Embryonic facial prominence (tissue), 1 donor: ENCODE measurements at regions not wholly inside any gene's neighbourhood (a gene's known extent, or its start where the extent isn't known, plus 50 kb on each side); places are given as distances from the start of the nearest gene placed in this dataset.

Experiments used
- DNase-seq: peaks from one replicate; pipeline ENCODE4 v3.0.0-alpha.2; 2016; ENCODE audit errors: extremely low spot score

DNA sequence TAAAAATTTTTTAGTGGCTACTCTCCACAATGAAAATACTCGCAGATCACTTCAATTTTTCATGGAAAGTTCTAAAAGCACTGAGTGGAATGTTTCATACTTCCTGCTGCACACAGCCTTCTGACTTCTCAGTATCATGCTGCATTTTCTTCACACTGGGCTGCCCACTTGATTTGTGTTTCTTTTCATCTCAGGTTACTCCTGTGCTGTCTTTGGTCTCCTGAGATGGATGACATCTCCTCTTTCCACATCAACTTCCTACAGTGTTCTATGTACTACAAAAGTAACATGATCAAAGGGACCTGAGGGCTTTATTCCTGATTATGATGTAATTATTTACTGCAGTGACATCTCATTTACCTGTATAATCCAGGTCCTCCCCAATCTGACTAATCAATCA lies 927.7 kb downstream of the ROBO2 start:
- DNase-seq = no peak

GRCh38 chr3:77976079-77976478 lies 936.2 kb downstream of the ROBO2 start:
- DNase-seq = no peak

GRCh38 chr3:78003090-78003489 lies 963.2 kb downstream of the ROBO2 start:
- no peak for DNase-seq

DNA sequence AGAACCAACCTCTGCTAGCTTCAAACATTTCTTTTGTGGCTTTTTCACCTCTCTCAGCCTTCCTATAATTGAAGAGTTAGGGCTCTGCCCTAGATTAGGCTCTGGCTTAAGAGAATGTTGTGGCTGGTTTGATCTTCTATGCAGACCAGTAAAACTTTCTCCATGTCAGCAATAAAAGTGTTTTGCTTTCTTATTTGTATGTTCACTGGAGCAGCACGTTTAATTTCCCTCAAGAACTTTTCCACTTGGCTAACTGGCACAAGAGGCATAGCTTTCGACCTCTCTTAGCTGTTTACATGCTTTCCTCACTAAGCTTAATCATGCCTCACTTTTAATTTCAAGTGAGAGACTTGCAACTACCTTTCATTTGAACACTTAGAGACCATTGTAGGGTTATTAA lies 964.7 kb downstream of the ROBO2 start:
- DNase-seq = no peak

GRCh38 chr3:78013653-78014052 lies 973.8 kb downstream of the ROBO2 start:
- no peak for DNase-seq

DNA sequence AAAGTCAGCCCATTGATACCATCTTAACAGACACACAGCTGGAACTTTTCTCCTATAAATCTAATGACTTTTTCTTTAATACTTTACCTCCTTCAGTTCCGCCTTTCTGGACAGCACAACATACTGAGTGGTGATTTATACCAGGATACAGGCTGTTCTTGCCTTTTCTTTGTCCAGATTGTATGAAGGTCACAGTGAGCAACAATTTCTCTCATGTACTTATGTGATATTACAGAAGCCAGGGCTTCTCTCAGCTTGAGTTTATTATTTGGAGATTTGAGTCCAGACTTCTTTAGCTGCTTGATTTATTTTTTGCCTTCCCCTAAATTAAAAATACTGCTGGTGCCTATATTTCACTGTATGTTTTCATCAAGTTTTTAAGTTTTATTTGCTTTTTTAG lies 976.0 kb downstream of the ROBO2 start:
- DNase-seq = no peak

DNA sequence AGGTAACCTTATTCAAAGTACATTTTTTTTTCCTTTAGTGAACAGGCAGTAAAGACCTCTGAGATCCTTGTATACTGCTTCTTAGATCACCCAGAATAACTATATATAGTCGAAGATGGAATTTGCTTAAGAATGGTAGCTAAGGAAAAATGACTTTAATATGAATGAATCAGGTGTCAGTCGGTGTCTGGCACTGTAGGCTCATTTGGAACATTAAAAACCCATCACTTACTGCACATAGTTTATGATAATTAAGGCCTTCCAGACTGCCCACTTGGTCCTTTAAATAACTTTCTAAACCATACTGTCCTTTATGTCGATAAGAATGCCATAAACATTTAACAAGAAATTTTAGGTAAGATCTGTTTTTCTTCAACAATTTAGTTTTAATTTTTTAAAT lies 981.8 kb downstream of the ROBO2 start:
- DNase-seq = no peak

DNA sequence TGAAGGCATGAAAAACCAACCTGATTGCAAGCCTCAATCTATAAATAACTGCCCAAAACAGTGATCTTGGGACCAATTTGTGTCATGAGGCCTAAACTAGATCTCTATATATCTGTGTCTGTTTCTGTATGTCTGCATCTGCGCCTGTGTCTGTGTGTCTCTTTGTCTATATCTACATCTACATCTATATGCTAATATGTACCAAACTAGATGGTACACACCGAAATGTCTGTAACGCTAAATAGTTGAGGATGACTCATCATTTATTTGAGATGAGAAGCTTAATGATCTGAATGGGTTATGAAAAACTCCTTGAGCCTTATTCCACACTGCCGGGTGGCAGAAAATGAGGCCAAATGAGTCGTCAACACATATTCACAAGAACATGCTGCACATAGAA lies 982.3 kb downstream of the ROBO2 start:
- no peak for DNase-seq

- DNase-seq = no peak
Observed at GRCh38 chr3:78023257-78023656, 983.4 kb downstream of the ROBO2 start.

- no peak for DNase-seq
Observed at GRCh38 chr3:78025916-78026315, 986.0 kb downstream of the ROBO2 start.

- no peak for DNase-seq
Observed at GRCh38 chr3:78026318-78026828, 986.5 kb downstream of the ROBO2 start.

GRCh38 chr3:78029775-78030174 lies 989.9 kb downstream of the ROBO2 start:
- no peak for DNase-seq

- no peak for DNase-seq
Observed at GRCh38 chr3:78035131-78035641, 995.3 kb downstream of the ROBO2 start.

GRCh38 chr3:78041486-78041885 lies 1001.6 kb downstream of the ROBO2 start:
- DNase-seq = no peak

- DNase-seq = no peak
Observed at GRCh38 chr3:78046566-78046965, 1006.7 kb downstream of the ROBO2 start.

- DNase-seq = no peak
Observed at GRCh38 chr3:78048698-78049097, 1008.8 kb downstream of the ROBO2 start.

DNA sequence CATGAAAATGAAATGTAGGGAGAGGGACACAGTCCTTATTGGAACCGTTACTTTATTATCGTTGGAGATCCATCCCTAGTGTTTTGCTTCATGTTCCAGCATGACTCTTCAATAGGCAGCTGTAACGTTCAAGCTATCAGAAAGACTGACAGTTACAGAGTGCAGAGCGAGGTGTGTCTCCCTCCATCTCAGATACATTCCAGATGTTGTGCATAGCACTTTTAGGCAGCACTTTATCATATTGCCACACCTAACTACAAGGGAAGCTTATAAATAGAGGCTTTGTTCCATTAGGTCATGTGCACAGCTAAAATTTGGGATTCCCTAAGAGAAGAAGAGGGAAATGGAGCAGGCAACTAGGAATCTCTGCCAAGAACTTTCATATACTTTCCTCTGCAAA lies 1009.6 kb downstream of the ROBO2 start:
- DNase-seq = no peak

GRCh38 chr3:78050276-78051065 lies 1010.6 kb downstream of the ROBO2 start:
- no peak for DNase-seq

DNA sequence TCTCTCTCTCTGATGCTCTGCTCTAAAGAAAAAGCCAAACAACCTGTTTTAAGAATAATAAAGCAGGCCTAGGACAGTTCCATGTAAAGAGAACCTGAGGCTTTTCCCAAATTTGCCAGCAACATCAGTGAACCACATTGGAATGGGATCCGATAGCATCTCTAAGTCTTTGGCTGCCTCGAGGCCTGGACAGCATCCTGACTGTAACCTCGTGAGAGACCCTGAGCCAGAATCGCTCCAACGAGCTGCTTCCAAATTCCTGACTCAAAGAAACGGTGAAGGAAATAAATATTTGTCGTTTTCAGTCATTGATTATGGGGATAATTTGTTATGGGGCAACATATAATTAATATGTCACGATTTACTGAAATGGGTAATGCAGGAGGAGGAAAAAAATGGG lies 1012.8 kb downstream of the ROBO2 start:
- DNase-seq = no peak

- no peak for DNase-seq
Observed at GRCh38 chr3:78066287-78066686, 1026.4 kb downstream of the ROBO2 start.

- DNase-seq = no peak
Observed at GRCh38 chr3:78070188-78070587, 1030.3 kb downstream of the ROBO2 start.

GRCh38 chr3:78076379-78076778 lies 1036.5 kb downstream of the ROBO2 start:
- no peak for DNase-seq

- DNase-seq = no peak
Observed at GRCh38 chr3:78077178-78077577, 1037.3 kb downstream of the ROBO2 start.

GRCh38 chr3:78077842-78078241 lies 1037.9 kb downstream of the ROBO2 start:
- DNase-seq = no peak
